HUES48 (cell line): ENCODE measurements at regions not wholly inside any gene's neighbourhood (a gene's known extent, or its start where the extent isn't known, plus 50 kb on each side); places are given as distances from the start of the nearest gene placed in this dataset.
"Not testable (repeated sequence)": the region's sequence is repeated elsewhere in the genome, so short reads cannot be mapped to it uniquely, and the experiment has no call there.

Source experiments
- H3K27ac ChIP-seq: one replicate; pipeline ENCODE4 v1.7.0; 2013; ENCODE audit warnings: low read depth, low read length, inconsistent platforms
- H3K27me3 ChIP-seq: 2 replicates; pipeline ENCODE4 v1.6.1; 2013; ENCODE audit warnings: mild to moderate bottlenecking, low read length; ENCODE audit not compliant: control insufficient read depth, insufficient read depth
- H3K36me3 ChIP-seq: 2 replicates; pipeline ENCODE4 v1.6.1; 2013; ENCODE audit warnings: low read length; ENCODE audit not compliant: control insufficient read depth, insufficient read depth
- H3K4me1 ChIP-seq: 2 replicates; pipeline ENCODE4 v1.6.1; 2013; ENCODE audit warnings: mild to moderate bottlenecking, low read length; ENCODE audit not compliant: control insufficient read depth, insufficient read depth
- H3K4me3 ChIP-seq: 2 replicates; pipeline ENCODE4 v1.5.1; 2013; ENCODE audit warnings: mild to moderate bottlenecking, low read depth, low read length
- H3K9ac ChIP-seq: 2 replicates; pipeline ENCODE4 v1.6.1; 2013; ENCODE audit warnings: mild to moderate bottlenecking, low read depth, low read length, moderate library complexity
- H3K9me3 ChIP-seq: 2 replicates; pipeline ENCODE4 v1.6.1; 2013; ENCODE audit warnings: low read length; ENCODE audit not compliant: control insufficient read depth, insufficient read depth

DNA sequence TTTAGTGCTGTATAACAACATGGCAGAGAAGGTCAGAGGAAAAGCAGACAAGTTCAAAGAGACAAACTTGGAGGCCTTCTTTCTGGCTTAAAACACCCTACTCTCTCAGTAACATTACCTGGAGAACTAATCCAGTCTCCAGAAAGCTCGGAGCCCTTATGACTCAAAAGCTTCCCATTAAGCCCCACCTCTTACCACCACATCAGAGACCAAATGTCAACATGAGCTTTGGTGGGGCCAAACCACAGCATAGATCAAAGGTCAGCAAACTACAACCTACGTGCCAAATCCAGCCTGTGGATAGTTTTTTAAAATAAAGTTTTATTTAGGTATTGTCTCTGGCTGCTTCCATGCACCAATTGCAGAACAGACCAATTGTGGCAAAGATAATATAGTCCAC, 589.9 kb downstream of the DNAH5 start:
- Histone ChIP-seq H3K27ac (no peak overlapping the region), H3K4me3 (no peak overlapping the region), H3K9me3 (no peaks in the 10 kb centered on the region), H3K4me1 (no peaks in the 10 kb centered on the region), H3K36me3 (no peaks in the 10 kb centered on the region), H3K9ac (no peak overlapping the region), H3K27me3 (no peaks in the 10 kb centered on the region)

DNA sequence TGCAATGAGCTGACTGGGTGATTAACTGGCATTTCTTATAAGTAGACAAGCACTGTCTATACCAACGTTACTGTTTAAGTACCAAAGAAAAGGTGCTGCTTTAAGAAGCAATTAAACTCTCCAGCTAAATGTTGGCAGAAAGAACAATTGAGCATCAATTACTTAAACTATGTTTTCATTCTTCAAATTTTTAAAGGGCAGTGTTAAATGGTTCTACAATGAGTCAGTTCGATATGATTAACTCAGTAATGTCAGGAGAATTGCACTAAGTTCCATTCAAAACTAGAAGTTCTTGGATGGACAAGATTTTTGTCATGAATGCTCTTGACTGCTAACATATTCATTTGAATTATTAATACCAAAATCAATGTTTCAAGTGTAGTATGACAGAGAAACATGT, 593.7 kb downstream of the DNAH5 start:
- Histone ChIP-seq H3K27me3 (no peaks in the 10 kb centered on the region), H3K36me3 (no peaks in the 10 kb centered on the region), H3K9ac (no peak overlapping the region), H3K4me3 (no peak overlapping the region), H3K9me3 (no peaks in the 10 kb centered on the region), H3K4me1 (no peaks in the 10 kb centered on the region), H3K27ac (no peak overlapping the region)

DNA sequence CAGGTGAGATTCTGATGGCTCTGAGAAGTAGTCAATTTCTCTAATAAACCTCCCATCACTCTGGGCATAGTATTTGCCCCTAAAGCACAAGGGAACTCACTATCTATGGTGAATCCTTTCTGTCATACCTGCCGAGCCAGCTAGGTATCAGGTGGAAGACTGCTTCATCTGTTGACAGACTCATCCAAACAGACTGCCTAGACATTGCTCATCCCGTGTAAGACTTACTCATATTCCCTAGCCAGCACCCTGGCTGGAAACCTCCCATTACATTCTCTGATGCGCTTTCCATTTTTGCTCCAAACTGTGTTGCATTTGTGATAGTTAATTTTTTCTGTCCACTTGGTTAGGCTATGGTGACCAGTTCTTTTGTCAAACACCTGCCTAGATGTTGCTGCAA, 595.9 kb downstream of the DNAH5 start:
- no peaks in the 10 kb centered on the region for H3K36me3 ChIP-seq
- H3K27ac ChIP-seq: no peak overlapping the region
- H3K27me3 ChIP-seq: no peaks in the 10 kb centered on the region
- H3K9ac ChIP-seq: no peak overlapping the region
- no peaks in the 10 kb centered on the region for H3K4me1 ChIP-seq
- no peak overlapping the region for H3K4me3 ChIP-seq
- H3K9me3 ChIP-seq: no peaks in the 10 kb centered on the region

DNA sequence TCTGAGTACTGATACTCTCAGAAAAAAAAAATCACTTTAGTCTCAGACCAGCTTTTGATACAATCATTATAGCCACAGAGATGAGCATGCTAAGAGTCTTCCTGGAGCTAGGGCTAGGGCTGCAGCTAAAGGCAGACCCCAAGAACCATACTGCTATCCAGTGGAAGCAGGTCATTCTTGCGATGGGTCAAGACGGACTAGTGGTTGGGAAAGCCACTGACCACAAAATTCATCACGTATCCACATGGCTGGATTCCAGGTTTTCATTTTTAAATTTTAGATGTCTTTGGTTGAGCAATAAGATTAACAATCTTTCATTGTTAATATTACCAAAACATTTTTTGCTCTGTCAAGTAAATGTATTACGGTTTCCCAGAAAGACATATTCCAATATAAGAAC, 598.1 kb downstream of the DNAH5 start:
- Histone ChIP-seq H3K9me3 (no peaks in the 10 kb centered on the region), H3K4me1 (no peaks in the 10 kb centered on the region)

DNA sequence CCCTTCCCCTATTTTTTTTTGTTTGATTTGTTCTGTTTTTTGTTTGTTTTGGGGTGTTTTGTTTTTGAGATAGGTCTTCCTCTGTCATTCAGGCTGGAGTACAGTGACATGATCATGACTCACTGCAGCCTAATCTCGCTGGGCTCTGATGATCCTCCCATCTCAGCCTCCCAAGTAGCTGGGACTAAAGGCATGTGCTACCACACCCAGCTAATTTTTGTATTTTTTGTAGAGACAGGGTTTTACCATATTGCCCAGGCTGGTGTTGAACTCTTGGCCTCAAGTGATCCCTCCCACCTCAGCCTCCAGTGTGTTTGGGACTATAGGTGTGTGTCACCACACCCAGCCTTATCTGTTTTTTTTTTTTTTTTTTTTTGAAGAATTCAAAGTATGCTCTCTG, 605.4 kb downstream of the DNAH5 start:
- H3K4me1 ChIP-seq: no peaks in the 10 kb centered on the region
- no peak overlapping the region for H3K4me3 ChIP-seq
- peaks cover 4% of the 10 kb centered on the region for H3K9me3 ChIP-seq
- no peak overlapping the region for H3K9ac ChIP-seq
- H3K36me3 ChIP-seq: no peaks in the 10 kb centered on the region
- no peak overlapping the region for H3K27ac ChIP-seq
- no peaks in the 10 kb centered on the region for H3K27me3 ChIP-seq

More for the DNA sequence above, 598.1 kb downstream of the DNAH5 start:
- H3K27me3 ChIP-seq: no peaks in the 10 kb centered on the region
- no peak overlapping the region for H3K27ac ChIP-seq
- no peak overlapping the region for H3K4me3 ChIP-seq
- no peaks in the 10 kb centered on the region for H3K36me3 ChIP-seq
- H3K9ac ChIP-seq: no peak overlapping the region

DNA sequence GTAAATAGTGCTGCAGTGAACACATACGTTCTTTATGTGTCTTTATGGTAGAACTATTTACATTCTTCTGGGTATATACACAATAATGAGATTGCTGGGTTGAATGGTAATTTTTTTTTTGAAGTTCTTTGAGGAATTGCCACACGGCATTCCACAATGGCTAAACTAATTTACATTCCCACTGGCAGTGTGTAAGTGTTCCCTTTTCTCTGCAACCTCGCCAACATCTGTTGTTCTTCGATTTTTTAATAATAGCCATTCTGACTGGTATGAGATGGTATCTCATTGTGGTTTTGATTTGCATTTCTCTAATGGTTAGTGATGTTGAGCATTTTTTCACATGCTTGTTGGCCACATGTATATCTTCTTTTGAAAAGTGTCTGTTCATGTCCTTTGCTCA, 609.5 kb downstream of the DNAH5 start:
- not testable (repeated sequence) for H3K27me3 ChIP-seq, H3K9ac ChIP-seq, H3K36me3 ChIP-seq, H3K4me3 ChIP-seq, H3K4me1 ChIP-seq, H3K27ac ChIP-seq, H3K9me3 ChIP-seq

DNA sequence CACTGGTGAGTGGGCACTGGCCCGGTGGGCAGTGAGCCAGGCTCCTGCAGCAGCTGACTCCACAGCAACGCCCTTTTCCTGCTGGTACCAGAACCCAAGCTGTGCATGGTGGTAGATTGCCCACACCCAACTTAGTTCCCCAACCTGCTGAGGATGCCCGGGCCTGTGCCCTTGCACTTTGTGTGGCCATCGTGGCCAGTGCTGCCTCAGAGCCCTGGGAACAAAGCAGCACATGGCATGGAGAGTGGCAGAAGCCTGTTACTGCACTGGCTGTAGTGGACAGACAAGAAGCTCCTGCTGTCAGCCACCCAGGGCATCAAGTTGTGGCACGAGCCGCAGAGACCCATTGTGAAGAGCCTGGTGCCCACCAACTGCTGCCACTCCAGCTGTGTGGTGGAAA, 612.9 kb downstream of the DNAH5 start:
- Histone ChIP-seq H3K36me3 (no peaks in the 10 kb centered on the region), H3K9me3 (no peaks in the 10 kb centered on the region), H3K4me1 (no peaks in the 10 kb centered on the region), H3K27ac (no peak overlapping the region), H3K27me3 (no peaks in the 10 kb centered on the region), H3K9ac (no peak overlapping the region), H3K4me3 (no peak overlapping the region)

DNA sequence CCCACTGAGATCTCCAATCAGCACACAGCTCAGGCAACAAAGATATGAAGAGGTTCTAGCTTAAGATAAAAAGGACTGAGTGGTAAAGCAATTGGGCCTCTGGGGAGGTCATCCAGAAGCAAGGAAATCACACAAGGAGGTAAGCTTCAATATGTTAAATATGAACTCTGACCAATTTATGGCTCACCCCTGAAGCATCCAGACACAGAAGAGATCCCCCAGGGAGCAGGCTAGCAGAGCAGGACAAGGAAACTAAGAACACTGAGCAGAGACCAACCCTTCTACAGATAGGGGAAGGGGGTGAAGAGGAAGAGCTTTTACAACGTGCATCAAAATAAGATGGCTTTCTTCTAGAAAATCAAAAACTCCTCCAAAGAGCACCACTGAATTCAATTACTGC, 616.2 kb downstream of the DNAH5 start:
- no peak overlapping the region for H3K9ac ChIP-seq
- no peaks in the 10 kb centered on the region for H3K9me3 ChIP-seq
- H3K4me3 ChIP-seq: no peak overlapping the region
- H3K4me1 ChIP-seq: peaks cover 5% of the 10 kb centered on the region; the same call in 1 of the 2 replicates
- no peaks in the 10 kb centered on the region for H3K27me3 ChIP-seq
- no peaks in the 10 kb centered on the region for H3K36me3 ChIP-seq
- H3K27ac ChIP-seq: no peak overlapping the region

DNA sequence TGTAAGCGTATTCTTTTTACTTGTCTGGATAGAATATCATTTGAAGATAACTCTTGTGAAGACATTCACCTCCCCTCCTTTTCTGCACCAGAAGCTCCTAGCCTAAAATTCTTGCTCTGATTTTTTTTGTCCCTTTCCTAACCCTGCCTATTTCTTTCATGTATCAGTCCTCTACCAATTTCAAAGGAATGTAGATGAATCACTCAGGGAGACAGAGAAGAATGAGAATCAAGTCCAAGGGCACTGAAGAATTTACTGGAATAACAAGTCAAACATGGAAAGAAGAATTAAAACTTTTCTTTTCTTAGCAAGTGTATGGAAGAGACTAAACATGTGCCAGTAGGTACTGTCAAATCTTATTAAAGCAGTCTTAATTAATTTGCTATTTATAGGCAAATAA, 618.7 kb downstream of the DNAH5 start:
- Histone ChIP-seq H3K9ac (no peak overlapping the region), H3K4me3 (no peak overlapping the region), H3K9me3 (no peaks in the 10 kb centered on the region), H3K36me3 (no peaks in the 10 kb centered on the region), H3K4me1 (peaks cover 5% of the 10 kb centered on the region; the same call in 1 of the 2 replicates), H3K27ac (no peak overlapping the region), H3K27me3 (no peaks in the 10 kb centered on the region)

DNA sequence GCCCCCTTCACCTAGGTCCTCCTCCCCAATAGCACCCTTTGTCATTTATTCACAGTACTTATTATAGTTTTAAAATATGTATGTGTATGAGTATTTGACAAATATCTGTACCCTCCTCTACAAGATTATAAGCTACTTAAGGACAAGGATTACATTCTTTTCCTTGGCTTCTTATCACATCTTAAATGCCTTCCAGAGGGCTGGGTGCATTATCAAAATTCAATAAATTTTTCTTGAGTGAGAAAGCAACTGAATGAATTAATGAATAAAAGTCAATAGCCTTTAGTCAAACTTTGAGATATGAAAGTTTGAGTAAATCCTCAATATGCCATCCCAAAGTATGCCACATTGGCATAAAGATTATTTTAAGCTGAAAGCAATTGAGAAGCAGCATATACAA, 621.7 kb downstream of the DNAH5 start:
- Histone ChIP-seq H3K9me3 (no peaks in the 10 kb centered on the region), H3K36me3 (no peaks in the 10 kb centered on the region), H3K9ac (no peak overlapping the region), H3K4me3 (no peak overlapping the region), H3K4me1 (peaks cover 5% of the 10 kb centered on the region; the same call in 1 of the 2 replicates), H3K27me3 (no peaks in the 10 kb centered on the region), H3K27ac (no peak overlapping the region)

DNA sequence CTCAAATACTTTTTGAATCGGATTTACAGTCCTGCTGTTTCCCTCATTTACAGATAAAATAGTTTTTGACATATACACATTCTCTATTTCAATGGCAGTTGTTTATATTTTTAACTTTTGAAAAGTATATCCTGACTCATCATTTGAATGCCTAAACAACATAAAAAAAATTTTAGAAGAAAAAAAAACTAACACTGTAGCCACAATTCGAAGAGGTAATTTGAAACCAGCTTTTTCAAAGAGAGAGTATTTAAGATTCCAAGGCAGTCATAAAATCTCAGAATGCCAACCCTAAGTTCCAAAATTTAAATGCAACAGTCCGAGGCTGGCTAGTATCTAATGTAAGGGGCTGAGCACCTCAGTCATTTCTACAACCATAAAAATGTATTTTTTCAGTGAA, 626.8 kb downstream of the DNAH5 start:
- Histone ChIP-seq H3K4me1 (no peaks in the 10 kb centered on the region), H3K27me3 (no peaks in the 10 kb centered on the region), H3K36me3 (no peaks in the 10 kb centered on the region), H3K27ac (no peak overlapping the region), H3K4me3 (no peak overlapping the region), H3K9ac (no peak overlapping the region), H3K9me3 (no peaks in the 10 kb centered on the region)

DNA sequence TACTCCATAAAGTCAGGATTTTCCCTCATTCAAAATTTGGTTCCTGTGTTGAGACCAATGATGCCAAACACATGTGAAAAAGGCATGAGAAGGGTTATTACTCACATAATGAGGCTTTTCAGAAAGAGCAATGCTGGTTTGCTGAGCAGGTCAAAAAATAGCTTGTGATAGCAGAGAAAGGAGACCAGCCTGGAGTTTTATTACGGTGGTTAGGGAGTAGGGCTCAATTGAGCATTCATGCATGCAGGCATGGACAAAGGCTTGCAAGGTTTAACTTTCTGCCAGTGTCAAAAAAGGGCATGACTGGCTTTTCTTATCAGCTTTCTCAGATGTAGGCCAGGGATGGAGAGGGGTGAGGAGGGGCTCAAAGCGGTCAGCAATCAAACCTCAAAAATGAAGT, 628.3 kb downstream of the DNAH5 start:
- no peaks in the 10 kb centered on the region for H3K9me3 ChIP-seq
- H3K4me3 ChIP-seq: no peak overlapping the region
- no peaks in the 10 kb centered on the region for H3K4me1 ChIP-seq
- no peak overlapping the region for H3K27ac ChIP-seq
- H3K9ac ChIP-seq: no peak overlapping the region
- H3K36me3 ChIP-seq: no peaks in the 10 kb centered on the region
- no peaks in the 10 kb centered on the region for H3K27me3 ChIP-seq
